Right ventricle myocardium superior (tissue), 1 donor: ENCODE measurements at regions not wholly inside any gene's neighbourhood (a gene's known extent, or its start where the extent isn't known, plus 50 kb on each side); places are given as distances from the start of the nearest gene placed in this dataset.

Experiments
- ATAC-seq: fragments of 200-7000 bp; cut with Tn5 transposase; one replicate; pipeline ENCODE4 v1.9.1; 2020; ENCODE audit warnings: mild to moderate bottlenecking; ENCODE audit not compliant: poor library complexity
- DNase-seq: peaks from one replicate; pipeline ENCODE4 v3.0.0-alpha.2; 2020
- intact Hi-C: fragments of 100-400 bp; cut with DNase I; formaldehyde crosslinking; loops from one replicate; pipeline ENCODE4 v1.11.2; 2022
- donor health status: DM: no; HTN: yes; CAD: no; lungs with severe emphysema.

- no peak for ATAC-seq
- intact Hi-C loops, result no loop called here
Observed at GRCh38 chr4:135359128-135359527, 1157.5 kb upstream of the PABPC4L start.

GRCh38 chr4:135357091-135357490, 1155.5 kb upstream of the PABPC4L start:
- intact Hi-C loops, result no loop called here
- no peak for DNase-seq
- ATAC-seq, result no peak

More at GRCh38 chr4:135359128-135359527, 1157.5 kb upstream of the PABPC4L start:
- DNase-seq, result no peak

- no peak for DNase-seq
- ATAC-seq, result no peak
- intact Hi-C loops, result no loop called here
Observed at GRCh38 chr4:135354876-135355275, 1153.3 kb upstream of the PABPC4L start.

- ATAC-seq, result no peak
- DNase-seq, result no peak
- intact Hi-C loops, result no loop called here
Observed at GRCh38 chr4:135353008-135353407, 1151.4 kb upstream of the PABPC4L start.

- intact Hi-C loops, result no loop called here
- DNase-seq (no peak), ATAC-seq (no peak)
Observed at GRCh38 chr4:135344492-135344891, 1142.9 kb upstream of the PABPC4L start.

- DNase-seq (no peak), ATAC-seq (no peak)
- intact Hi-C loops, result no loop called here
Observed at GRCh38 chr4:135338181-135338580, 1136.6 kb upstream of the PABPC4L start.

- no peak for DNase-seq
- intact Hi-C loops, result no loop called here
- ATAC-seq, result no peak
Observed at GRCh38 chr4:135325264-135325663, 1123.7 kb upstream of the PABPC4L start.

GRCh38 chr4:135319685-135320084, 1118.1 kb upstream of the PABPC4L start:
- no peak for DNase-seq
- ATAC-seq, result no peak
- intact Hi-C loops, result no loop called here

GRCh38 chr4:135316266-135316779, 1114.7 kb upstream of the PABPC4L start:
- intact Hi-C loops, result no loop called here
- DNase-seq (no peak), ATAC-seq (no peak)

- no peak for ATAC-seq
- intact Hi-C loops, result no loop called here
- no peak for DNase-seq
Observed at GRCh38 chr4:135290136-135290535, 1088.5 kb upstream of the PABPC4L start.

GRCh38 chr4:135283934-135284333, 1082.3 kb upstream of the PABPC4L start:
- DNase-seq (no peak), ATAC-seq (no peak)
- intact Hi-C loops, result no loop called here

GRCh38 chr4:135282676-135283075, 1081.1 kb upstream of the PABPC4L start:
- intact Hi-C loops, result no loop called here
- no peak for ATAC-seq
- DNase-seq, result no peak

GRCh38 chr4:135281230-135281629, 1079.6 kb upstream of the PABPC4L start:
- DNase-seq (no peak), ATAC-seq (no peak)
- intact Hi-C loops, result no loop called here

- no peak for ATAC-seq
- intact Hi-C loops, result no loop called here
- no peak for DNase-seq
Observed at GRCh38 chr4:135277980-135278315, 1076.4 kb upstream of the PABPC4L start.

- DNase-seq, result no peak
- intact Hi-C loops, result no loop called here
- ATAC-seq, result no peak
Observed at GRCh38 chr4:135277068-135277979, 1075.7 kb upstream of the PABPC4L start.

GRCh38 chr4:135274416-135274815, 1072.8 kb upstream of the PABPC4L start:
- no peak for ATAC-seq
- DNase-seq, result no peak
- intact Hi-C loops, result no loop called here

GRCh38 chr4:135269125-135269890, 1067.7 kb upstream of the PABPC4L start:
- intact Hi-C loops, result no loop called here
- DNase-seq (no peak), ATAC-seq (no peak)

- intact Hi-C loops, result no loop called here
- ATAC-seq, result no peak
- no peak for DNase-seq
Observed at GRCh38 chr4:135268369-135268768, 1066.8 kb upstream of the PABPC4L start.

- ATAC-seq (no peak), DNase-seq (no peak)
- intact Hi-C loops, result no loop called here
Observed at GRCh38 chr4:135267148-135267865, 1065.7 kb upstream of the PABPC4L start.
